GM12891 (cell line): ENCODE measurements at regions not wholly inside any gene's neighbourhood (a gene's known extent, or its start where the extent isn't known, plus 50 kb on each side); places are given as distances from the start of the nearest gene placed in this dataset.

ENCODE experiments used
- DNase-seq: peaks from one replicate; pipeline ENCODE4 v3.0.0; 2011; ENCODE audit warnings: low spot score; ENCODE audit not compliant: insufficient read length
- FAIRE-seq: peaks from 2 replicates; lab custom pipeline; 2011; peaks lifted over from hg19 to GRCh38; lab: Jason Lieb, UNC
- PAX5 ChIP-seq: IDR thresholded peaks from 2 replicates; pipeline ENCODE4 v1.6.1; 2011; ENCODE audit warnings: low read length, moderate library complexity, mild to moderate bottlenecking; ENCODE audit not compliant: insufficient read depth, severe bottlenecking
- POLR2A ChIP-seq: IDR thresholded peaks from 2 replicates; pipeline ENCODE4 v1.6.1; 2011; ENCODE audit warnings: low read depth, low read length, control low read depth
- POLR2AphosphoS5 ChIP-seq: IDR thresholded peaks from 2 replicates; pipeline ENCODE4 v1.6.1; 2011; ENCODE audit warnings: low read depth, low read length, control low read depth
- POU2F2 ChIP-seq: IDR thresholded peaks from 2 replicates; pipeline ENCODE4 v1.6.1; 2011; ENCODE audit warnings: low read depth, mild to moderate bottlenecking, control low read depth, low read length, moderate library complexity
- SPI1 ChIP-seq: IDR thresholded peaks from 2 replicates; pipeline ENCODE4 v1.6.1; 2011; ENCODE audit warnings: low read depth, low read length, control low read depth
- TAF1 ChIP-seq: IDR thresholded peaks from 2 replicates; pipeline ENCODE4 v1.6.1; 2011; ENCODE audit warnings: low read depth, low read length, control low read depth

DNA sequence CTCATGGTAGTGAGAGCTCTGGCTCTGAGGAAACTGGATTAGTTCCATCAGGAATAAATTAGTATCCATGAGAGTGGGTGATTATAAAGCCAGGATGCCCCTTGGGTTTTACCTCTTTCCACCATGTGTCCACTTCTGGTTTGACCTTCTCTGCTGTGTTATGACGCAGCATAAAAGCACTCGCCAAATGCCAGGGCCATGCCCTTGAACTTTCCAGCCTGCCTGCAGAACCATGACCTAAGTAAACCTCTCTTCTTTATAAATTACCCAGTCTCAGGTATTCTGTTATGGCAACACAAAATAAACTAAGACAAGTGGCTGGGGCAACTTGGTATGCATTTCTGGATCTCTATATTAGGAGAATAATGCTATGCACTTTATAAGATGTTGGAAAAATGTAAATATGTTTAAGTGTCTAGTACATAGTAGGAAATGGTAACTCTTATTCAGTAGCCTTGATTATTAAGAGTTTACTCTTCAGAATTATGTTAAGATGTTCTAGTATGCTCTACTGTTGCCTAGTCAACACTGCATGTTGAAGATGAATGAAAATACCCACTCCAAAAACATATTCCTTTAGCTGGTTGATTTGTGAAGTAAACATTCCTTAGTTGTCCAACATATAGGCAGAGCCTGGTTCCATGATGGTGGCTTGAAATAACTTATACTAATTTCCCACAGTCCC is 455.6 kb upstream of the TMPO start:
- FAIRE-seq (no peak), DNase-seq (no peak)
- TF ChIP-seq TAF1: no peak
- no peak for TF ChIP-seq PAX5
- TF ChIP-seq SPI1: no peak
- no peak for TF ChIP-seq POLR2A
- TF ChIP-seq POLR2AphosphoS5: no peak
- TF ChIP-seq POU2F2: no peak

DNA sequence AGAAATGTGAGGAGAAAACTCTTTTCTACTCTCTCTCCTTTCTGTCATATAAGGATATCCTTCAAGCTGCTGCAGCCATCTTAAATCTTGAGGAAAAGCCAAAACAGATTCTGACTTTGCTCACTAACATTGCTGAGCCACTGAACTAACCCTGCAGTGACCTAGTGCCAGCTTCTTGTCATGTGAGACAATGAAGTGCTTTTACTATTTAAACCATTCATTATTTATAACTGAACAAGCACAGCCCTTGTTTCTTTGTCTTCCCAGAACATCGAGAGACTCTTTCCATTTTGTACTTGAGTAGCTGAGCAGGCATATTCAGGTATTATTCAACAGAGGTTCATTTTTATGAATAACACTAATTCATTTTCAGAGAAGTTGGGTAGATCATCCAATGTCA is 455.0 kb upstream of the TMPO start:
- no peak for TF ChIP-seq POU2F2
- TF ChIP-seq TAF1: no peak
- no peak for TF ChIP-seq PAX5
- TF ChIP-seq SPI1: no peak
- no peak for TF ChIP-seq POLR2AphosphoS5
- TF ChIP-seq POLR2A: no peak
- no peak for FAIRE-seq

DNA sequence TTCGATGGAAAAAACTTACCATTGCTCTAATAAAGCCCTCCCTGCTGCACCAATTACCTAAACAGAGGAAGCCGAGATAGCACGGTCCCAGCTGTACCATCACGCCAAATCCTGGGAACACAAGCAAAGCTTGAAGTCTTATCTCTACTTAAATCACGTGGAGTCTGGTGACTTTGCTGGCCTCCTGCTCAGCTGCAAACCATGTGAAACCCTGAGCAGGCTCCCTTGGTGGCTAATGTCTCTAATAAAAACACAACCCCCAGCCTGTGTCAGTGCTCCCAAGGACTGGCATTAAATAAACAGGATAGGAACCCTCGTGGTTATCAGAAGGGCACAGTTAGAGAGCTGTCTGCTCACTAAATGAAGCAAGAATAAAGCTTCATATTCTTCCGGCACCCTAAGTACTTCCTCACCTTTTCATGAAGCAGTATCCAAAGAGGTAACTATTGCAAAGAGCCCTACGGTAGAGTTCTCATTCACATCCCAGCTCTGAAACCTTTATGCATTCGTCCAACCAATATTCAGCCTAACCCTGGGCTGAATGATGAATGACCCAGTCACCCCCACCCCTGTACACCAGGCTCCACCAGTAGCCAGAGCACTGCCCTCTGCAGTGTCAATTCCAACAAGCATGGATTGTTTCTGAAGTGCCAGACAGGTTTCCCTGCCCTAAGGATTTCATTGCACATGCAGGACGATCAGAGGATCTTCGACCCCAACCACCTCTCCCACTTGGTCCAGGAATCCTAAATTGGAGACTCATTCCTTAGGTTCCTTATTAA is 452.7 kb upstream of the TMPO start:
- no peak for TF ChIP-seq SPI1
- DNase-seq (no peak), FAIRE-seq (no peak)

More for the DNA sequence above, 455.0 kb upstream of the TMPO start:
- no peak for DNase-seq

DNA sequence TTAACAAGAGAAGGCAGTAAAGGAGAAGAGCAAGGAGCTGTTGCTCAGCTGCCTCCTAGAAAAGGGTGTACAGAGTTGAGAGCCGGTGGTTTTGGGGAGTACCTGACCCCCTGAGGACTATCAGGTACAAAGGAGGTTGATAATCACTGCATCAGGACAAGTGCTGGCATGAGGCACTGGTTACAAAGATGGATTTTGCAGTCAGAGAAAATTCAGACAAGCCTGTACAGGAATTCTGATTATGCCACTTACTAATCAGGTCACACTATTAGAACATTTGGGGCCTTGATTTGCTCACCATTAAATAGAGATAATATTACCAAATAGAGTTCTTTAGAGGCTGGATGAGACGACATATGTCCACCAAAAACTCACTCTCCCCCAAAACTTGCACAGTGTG is 450.9 kb upstream of the TMPO start:
- DNase-seq (no peak), FAIRE-seq (no peak)
- no peak for TF ChIP-seq POLR2A

DNA sequence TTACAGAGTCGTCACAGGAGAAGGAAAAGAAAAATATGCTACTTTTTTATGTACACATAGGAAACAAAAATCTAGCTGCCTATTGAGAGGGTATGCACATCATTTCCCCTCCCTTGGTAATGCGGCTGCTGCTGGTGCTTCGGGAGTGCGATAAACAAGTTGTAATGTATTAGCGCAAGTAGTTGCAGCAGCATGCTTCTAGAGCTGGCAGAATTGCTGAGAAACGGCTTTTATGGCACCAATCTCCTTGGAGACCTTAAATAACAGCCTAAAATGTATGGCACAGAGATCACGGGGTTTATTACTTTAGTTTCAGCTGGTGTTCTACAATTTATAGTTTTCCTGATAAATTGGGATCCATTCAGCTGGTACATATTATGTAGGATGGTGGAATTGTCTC is 447.6 kb upstream of the TMPO start:
- DNase-seq: no peak
- TF ChIP-seq PAX5 (no peak), TAF1 (no peak), POLR2AphosphoS5 (no peak), SPI1 (no peak), POU2F2 (no peak), POLR2A (no peak)
- FAIRE-seq: no peak

DNA sequence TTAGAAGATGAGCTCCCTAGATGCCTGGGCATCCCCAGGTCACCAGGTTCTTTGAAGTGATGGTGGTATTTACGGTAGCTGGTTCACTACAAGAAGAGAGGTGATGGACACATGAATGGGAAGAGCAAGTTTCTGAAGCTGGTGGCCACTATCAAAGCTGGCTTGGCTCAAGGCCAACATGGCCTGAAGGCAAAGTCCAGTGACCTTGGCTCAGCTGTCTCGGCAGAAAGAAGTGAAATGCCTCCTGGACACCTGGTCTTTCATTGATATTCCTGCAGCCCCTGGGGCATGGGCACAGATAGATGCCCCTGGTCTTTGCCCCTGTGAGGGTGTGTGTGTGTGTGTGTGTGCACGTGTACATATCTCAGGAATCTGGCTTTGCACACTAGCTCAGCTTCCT is 441.8 kb upstream of the TMPO start:
- FAIRE-seq (no peak), DNase-seq (no peak)
- TF ChIP-seq POLR2AphosphoS5 (no peak), PAX5 (no peak), SPI1 (no peak), TAF1 (no peak), POU2F2 (no peak), POLR2A (no peak)

DNA sequence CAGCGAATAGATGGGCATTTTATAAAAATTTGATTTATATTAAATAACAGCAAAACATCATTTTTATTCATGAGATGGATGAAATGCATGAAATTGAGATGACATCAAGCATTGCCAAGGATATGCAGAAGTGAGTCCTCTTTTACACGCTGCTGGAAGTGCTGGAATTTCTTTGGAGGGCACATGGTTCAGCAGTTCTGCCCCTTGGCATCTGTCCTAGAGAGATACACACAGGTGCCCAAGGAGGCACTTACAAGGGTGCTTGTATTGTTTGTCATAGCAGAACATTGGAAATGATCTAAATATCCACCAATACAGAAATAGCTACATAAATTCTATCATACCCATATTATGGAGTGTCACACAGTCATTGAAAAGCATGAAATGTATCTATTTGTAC is 441.1 kb upstream of the TMPO start:
- DNase-seq: no peak
- TF ChIP-seq POU2F2 (no peak), POLR2AphosphoS5 (no peak)
- FAIRE-seq: no peak

DNA sequence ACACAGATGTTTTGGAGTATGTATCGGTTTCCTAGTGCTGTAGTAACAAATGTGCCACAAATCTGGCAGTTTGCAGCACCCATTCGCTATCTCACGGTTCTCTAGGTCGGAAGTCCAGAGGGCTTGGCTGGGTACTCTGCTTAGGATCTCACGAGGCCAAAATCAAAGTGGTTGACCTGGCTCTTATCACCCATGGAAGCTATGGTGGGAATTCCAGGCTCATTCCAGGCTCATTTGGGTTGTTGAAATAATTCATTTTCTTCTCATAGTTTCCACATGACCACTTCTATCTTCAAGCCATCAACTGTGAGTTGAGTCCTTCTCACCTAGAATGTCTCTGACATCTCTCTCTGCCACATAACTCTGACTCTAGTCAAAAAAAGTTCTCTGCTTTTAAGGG is 431.0 kb upstream of the TMPO start:
- DNase-seq: no peak
- TF ChIP-seq PAX5 (no peak), SPI1 (no peak), TAF1 (no peak), POU2F2 (no peak), POLR2AphosphoS5 (no peak), POLR2A (no peak)
- no peak for FAIRE-seq

DNA sequence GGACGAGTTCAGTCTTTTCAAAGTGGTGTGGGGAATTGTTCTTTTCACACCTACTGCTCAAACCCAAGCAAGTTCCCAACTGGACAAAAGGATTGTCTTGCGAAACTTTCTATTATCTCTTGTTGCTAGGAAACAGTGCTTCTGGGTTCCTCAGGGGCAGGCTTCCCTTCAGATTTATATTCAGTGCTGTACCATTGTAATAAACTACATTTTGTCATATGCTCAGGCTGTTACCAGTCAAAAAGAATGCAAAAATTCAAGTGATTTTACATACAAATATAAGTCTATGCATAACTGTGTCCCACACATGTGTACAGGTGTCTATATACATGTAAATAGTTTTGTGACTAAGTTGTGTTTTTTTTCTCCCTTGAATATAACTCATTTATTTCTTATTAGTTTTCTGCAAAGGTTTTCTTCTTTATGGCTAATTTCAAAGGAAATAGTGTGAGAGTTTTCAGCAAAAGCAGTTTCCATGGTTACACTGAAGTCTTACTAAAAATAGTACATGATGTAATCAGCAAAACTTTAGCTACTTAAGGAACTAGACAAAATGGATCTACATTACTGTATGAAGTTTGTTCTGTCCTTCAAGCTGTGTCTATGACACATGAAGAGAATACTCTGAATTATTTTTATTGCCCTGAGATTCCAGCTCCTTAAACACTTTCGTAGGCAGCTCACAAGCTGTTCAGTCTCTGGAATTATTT is 430.2 kb upstream of the TMPO start:
- FAIRE-seq: no peak

DNA sequence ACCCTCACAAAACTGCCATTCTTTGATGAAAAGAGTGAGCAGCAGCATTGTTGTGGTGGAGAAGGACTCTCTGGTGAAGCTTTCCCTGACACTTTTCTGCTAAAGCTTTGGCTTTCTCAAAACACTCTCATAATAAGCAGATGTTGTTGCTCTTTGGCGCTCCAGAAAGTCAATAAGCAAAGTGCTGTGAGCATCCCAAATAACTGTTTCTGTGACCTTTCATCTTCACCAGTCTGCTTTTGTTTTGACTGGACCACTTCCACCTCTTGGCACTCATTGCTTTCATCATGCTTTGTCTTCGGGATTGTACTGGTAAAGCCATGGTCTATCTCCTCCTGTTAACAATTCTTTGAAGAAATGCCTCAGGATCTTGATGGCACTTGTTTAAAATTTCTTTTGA is 424.7 kb upstream of the TMPO start:
- DNase-seq (no peak), FAIRE-seq (no peak)
- TF ChIP-seq SPI1: no peak
- TF ChIP-seq POU2F2: no peak
- TF ChIP-seq TAF1: no peak
- TF ChIP-seq PAX5: no peak
- no peak for TF ChIP-seq POLR2AphosphoS5
- no peak for TF ChIP-seq POLR2A

More for the DNA sequence above, 430.2 kb upstream of the TMPO start:
- no peak for DNase-seq
- TF ChIP-seq POU2F2 (no peak), TAF1 (no peak), PAX5 (no peak), SPI1 (no peak), POLR2AphosphoS5 (no peak), POLR2A (no peak)
